SU-DHL-6 (cell line): ENCODE measurements at regions not wholly inside any gene's neighbourhood (a gene's known extent, or its start where the extent isn't known, plus 50 kb on each side); places are given as distances from the start of the nearest gene placed in this dataset.

Experiments used
- H2AFZ ChIP-seq: fragments of 200-600 bp; sonication (generic); 2 replicates; pipeline ENCODE4 v1.6.1; 2014; ENCODE audit warnings: low read depth, mild to moderate bottlenecking, moderate library complexity, mixed read lengths, antibody characterized with exemption, low read length; ENCODE audit not compliant: severe bottlenecking
- H3F3A ChIP-seq: fragments of 200-600 bp; shearing (Covaris generic); 2 replicates; pipeline ENCODE4 v1.6.0; 2016; ENCODE audit warnings: antibody characterized with exemption, mild to moderate bottlenecking; ENCODE audit not compliant: insufficient read depth
- H3K27ac ChIP-seq: fragments of 200-600 bp; sonication (generic); 2 replicates; pipeline ENCODE4 v1.5.1; 2016; ENCODE audit warnings: low read depth, mild to moderate bottlenecking, low read length, moderate library complexity, mixed read lengths
- H3K27me3 ChIP-seq: fragments of 200-600 bp; sonication (generic), shearing (Covaris generic); 2 replicates; pipeline ENCODE4 v1.6.0; 2014; ENCODE audit warnings: mild to moderate bottlenecking, low read length
- H3K36me3 ChIP-seq: fragments of 200-600 bp; sonication (generic); 2 replicates; pipeline ENCODE4 v1.6.1; 2014; ENCODE audit warnings: mild to moderate bottlenecking, low read length, mixed read lengths
- H3K4me2 ChIP-seq: fragments of 300-600, 200-600 bp; shearing (Covaris generic), sonication (generic); 2 replicates; pipeline ENCODE4 v1.6.0; 2014; ENCODE audit warnings: low read length, low read depth, mild to moderate bottlenecking; ENCODE audit not compliant: poor library complexity, severe bottlenecking
- H3K4me3 ChIP-seq: fragments of 200-600 bp; sonication (generic); 2 replicates; pipeline ENCODE4 v1.5.1; 2014; ENCODE audit warnings: antibody characterized with exemption, low read length, mild to moderate bottlenecking, mixed read lengths; ENCODE audit not compliant: insufficient read depth, poor library complexity, severe bottlenecking
- H3K79me2 ChIP-seq: fragments of 200-600 bp; sonication (generic); 2 replicates; pipeline ENCODE4 v1.6.1; 2014; ENCODE audit warnings: mild to moderate bottlenecking, low read length, moderate library complexity; ENCODE audit not compliant: insufficient read depth
- H3K9ac ChIP-seq: fragments of 200-600 bp; sonication (generic); 2 replicates; pipeline ENCODE4 v1.7.0; 2014; ENCODE audit warnings: mild to moderate bottlenecking, low read length
- H3K9me2 ChIP-seq: fragments of 200-600 bp; sonication (generic); replicated peaks from 2 replicates; pipeline ENCODE4 v1.6.1; 2014; ENCODE audit warnings: low read length; ENCODE audit not compliant: insufficient read depth
- H3K9me3 ChIP-seq: fragments of 200-600 bp; sonication (generic); 2 replicates; pipeline ENCODE4 v1.6.1; 2014; ENCODE audit warnings: low read length, mixed read lengths; ENCODE audit not compliant: insufficient read depth
- H4K20me1 ChIP-seq: fragments of 200-600 bp; sonication (generic); 2 replicates; pipeline ENCODE4 v1.6.1; 2014; ENCODE audit warnings: low read depth, mild to moderate bottlenecking, antibody characterized with exemption, low read length, moderate library complexity, mixed read lengths
- CTCF ChIP-seq: fragments of 200-600 bp; sonication (generic); IDR thresholded peaks from one replicate; pipeline ENCODE4 v1.5.1; 2017; ENCODE audit warnings: antibody characterized with exemption, mild to moderate bottlenecking, low read length, moderate library complexity; ENCODE audit not compliant: insufficient read depth, poor library complexity, severe bottlenecking
- EZH2phosphoT487 ChIP-seq: fragments of 200-600 bp; sonication (generic), shearing (Covaris generic); conservative IDR thresholded peaks from 2 replicates; pipeline ENCODE4 v1.6.1; 2018; ENCODE audit warnings: mild to moderate bottlenecking, antibody characterized with exemption, low read length, moderate library complexity, mixed read lengths

GRCh38 chr4:126213996-126214395, 899.2 kb downstream of the FAT4 start:
- no peak overlapping the region for H3K4me2 ChIP-seq
- no peak for TF ChIP-seq EZH2phosphoT487
- TF ChIP-seq CTCF, result no peak
- no peak overlapping the region for H3K9ac ChIP-seq
- H3F3A ChIP-seq, result no peaks in the 10 kb centered on the region
- H3K79me2 ChIP-seq, result no peaks in the 10 kb centered on the region
- no peaks in the 10 kb centered on the region for H3K9me3 ChIP-seq
- no peaks in the 10 kb centered on the region for H4K20me1 ChIP-seq
- H3K4me3 ChIP-seq, result no peak overlapping the region
- no peaks in the 10 kb centered on the region for H3K9me2 ChIP-seq
- no peaks in the 10 kb centered on the region for H3K27me3 ChIP-seq
- H3K27ac ChIP-seq, result no peak overlapping the region
- H2AFZ ChIP-seq, result no peak overlapping the region
- H3K36me3 ChIP-seq, result no peaks in the 10 kb centered on the region

- H3K9me2 ChIP-seq, result no peaks in the 10 kb centered on the region
- no peaks in the 10 kb centered on the region for H3F3A ChIP-seq
- no peaks in the 10 kb centered on the region for H4K20me1 ChIP-seq
- no peaks in the 10 kb centered on the region for H3K27me3 ChIP-seq
- no peaks in the 10 kb centered on the region for H3K79me2 ChIP-seq
- no peak overlapping the region for H3K4me3 ChIP-seq
- no peaks in the 10 kb centered on the region for H3K36me3 ChIP-seq
- H3K9ac ChIP-seq, result no peak overlapping the region
- H2AFZ ChIP-seq, result no peak overlapping the region
- no peak overlapping the region for H3K27ac ChIP-seq
- no peak overlapping the region for H3K4me2 ChIP-seq
- TF ChIP-seq EZH2phosphoT487 (no peak), CTCF (no peak)
- no peaks in the 10 kb centered on the region for H3K9me3 ChIP-seq
Observed at GRCh38 chr4:126215759-126216158, 901.0 kb downstream of the FAT4 start.

DNA sequence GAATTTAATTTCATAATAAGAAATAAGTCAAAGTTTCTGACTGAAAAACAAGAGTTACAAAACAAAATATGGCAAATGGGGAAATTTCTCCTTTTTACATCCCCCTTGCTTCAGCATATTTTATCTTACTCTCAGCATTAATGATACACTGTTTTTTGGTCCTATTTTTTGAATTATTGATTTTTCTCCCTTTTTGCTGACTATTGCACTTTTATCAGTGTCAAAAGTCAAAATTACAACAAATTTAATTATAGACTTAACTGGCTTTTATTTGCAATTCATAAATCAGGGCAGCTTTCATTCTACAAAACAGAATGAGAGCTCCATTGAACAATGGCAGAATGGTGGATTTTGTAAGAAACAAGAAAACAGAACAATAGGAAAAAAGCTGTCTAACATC, 901.9 kb downstream of the FAT4 start:
- no peak for TF ChIP-seq EZH2phosphoT487
- no peak for TF ChIP-seq CTCF
- no peak overlapping the region for H3K27ac ChIP-seq
- no peak overlapping the region for H3K4me3 ChIP-seq
- no peaks in the 10 kb centered on the region for H3K36me3 ChIP-seq
- no peak overlapping the region for H3K4me2 ChIP-seq
- no peaks in the 10 kb centered on the region for H3K79me2 ChIP-seq
- H3K27me3 ChIP-seq, result no peaks in the 10 kb centered on the region
- no peaks in the 10 kb centered on the region for H3K9me3 ChIP-seq
- H3K9ac ChIP-seq, result no peak overlapping the region
- no peaks in the 10 kb centered on the region for H3K9me2 ChIP-seq
- H3F3A ChIP-seq, result no peaks in the 10 kb centered on the region
- H4K20me1 ChIP-seq, result no peaks in the 10 kb centered on the region
- no peak overlapping the region for H2AFZ ChIP-seq

DNA sequence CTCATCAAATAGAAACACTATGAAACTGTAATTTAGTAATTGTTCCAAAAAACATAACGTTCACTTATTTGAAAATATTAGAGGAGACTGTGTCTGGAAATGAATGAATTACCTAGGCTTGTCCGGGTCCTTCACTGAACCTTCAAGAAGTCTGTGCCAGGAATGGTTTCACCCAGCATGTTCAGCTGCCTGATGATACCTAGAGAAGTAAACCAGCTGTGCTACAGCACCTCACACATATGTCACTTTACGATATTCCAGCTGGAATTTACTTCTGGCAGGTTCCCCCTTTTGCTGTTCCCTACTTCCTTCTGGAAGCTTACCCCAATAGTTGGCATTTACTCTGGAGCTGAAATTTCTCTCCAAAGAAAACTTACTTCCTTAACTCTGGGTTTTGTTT, 906.5 kb downstream of the FAT4 start:
- H3F3A ChIP-seq, result no peaks in the 10 kb centered on the region
- no peaks in the 10 kb centered on the region for H3K9me2 ChIP-seq
- H3K9me3 ChIP-seq, result no peaks in the 10 kb centered on the region
- H3K9ac ChIP-seq, result no peak overlapping the region
- no peak overlapping the region for H3K4me2 ChIP-seq
- no peaks in the 10 kb centered on the region for H3K27me3 ChIP-seq
- H3K36me3 ChIP-seq, result no peaks in the 10 kb centered on the region
- H3K4me3 ChIP-seq, result no peak overlapping the region
- no peak overlapping the region for H3K27ac ChIP-seq
- TF ChIP-seq CTCF (no peak), EZH2phosphoT487 (no peak)
- no peaks in the 10 kb centered on the region for H4K20me1 ChIP-seq
- H2AFZ ChIP-seq, result no peak overlapping the region
- H3K79me2 ChIP-seq, result no peaks in the 10 kb centered on the region
